GM12874 (cell line): ENCODE measurements at regions not wholly inside any gene's neighbourhood (a gene's known extent, or its start where the extent isn't known, plus 50 kb on each side); places are given as distances from the start of the nearest gene placed in this dataset.

Experiments used
- TF ChIP-seq, protein P1 (sequence below): IDR thresholded peaks from 2 replicates; pipeline ENCODE4 v1.5.1; 2011; ENCODE audit warnings: low read depth, mild to moderate bottlenecking, control low read depth, low read length, moderate library complexity; ENCODE audit not compliant: insufficient read depth

DNA sequence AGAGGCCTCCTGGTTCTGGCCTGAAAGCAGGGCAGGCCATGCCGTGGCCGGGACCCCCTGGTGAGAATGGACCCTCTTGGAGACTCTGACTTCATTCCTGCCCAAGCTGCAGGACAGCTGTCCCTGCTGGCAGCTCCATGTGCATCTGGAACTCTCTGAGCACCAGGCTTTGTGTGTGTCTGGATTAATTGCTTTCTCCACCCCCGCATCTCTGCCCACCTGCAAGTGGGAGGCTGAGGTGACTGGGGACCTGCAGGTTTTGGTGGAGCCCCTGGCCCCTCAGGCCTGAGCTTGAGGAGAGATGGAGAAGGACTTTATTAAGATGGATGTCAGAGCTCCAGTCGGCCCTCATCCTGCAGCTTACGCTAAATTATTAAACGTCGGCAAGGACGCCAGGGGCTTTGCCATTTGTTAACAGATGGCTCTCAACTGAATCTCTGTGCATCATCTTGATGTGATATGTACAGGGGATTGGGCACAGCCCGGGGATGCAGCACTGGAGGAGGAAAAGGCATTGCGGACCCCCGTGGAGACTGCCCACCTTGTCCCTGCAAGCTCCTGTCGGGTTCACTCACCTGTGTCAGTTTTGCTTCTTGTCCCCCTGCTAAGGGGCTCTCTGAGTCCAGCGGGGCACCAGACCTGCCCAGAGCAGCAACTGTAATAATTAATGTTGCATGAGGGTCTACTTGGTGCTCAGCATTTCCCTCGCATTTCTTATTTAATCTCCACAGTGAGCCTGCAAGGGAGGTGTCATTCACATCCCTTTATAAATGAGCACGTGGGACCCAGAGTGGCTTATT lies 154.1 kb upstream of the RPL38 start:
- TF ChIP-seq, protein P1, sequence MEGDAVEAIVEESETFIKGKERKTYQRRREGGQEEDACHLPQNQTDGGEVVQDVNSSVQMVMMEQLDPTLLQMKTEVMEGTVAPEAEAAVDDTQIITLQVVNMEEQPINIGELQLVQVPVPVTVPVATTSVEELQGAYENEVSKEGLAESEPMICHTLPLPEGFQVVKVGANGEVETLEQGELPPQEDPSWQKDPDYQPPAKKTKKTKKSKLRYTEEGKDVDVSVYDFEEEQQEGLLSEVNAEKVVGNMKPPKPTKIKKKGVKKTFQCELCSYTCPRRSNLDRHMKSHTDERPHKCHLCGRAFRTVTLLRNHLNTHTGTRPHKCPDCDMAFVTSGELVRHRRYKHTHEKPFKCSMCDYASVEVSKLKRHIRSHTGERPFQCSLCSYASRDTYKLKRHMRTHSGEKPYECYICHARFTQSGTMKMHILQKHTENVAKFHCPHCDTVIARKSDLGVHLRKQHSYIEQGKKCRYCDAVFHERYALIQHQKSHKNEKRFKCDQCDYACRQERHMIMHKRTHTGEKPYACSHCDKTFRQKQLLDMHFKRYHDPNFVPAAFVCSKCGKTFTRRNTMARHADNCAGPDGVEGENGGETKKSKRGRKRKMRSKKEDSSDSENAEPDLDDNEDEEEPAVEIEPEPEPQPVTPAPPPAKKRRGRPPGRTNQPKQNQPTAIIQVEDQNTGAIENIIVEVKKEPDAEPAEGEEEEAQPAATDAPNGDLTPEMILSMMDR: no peak

DNA sequence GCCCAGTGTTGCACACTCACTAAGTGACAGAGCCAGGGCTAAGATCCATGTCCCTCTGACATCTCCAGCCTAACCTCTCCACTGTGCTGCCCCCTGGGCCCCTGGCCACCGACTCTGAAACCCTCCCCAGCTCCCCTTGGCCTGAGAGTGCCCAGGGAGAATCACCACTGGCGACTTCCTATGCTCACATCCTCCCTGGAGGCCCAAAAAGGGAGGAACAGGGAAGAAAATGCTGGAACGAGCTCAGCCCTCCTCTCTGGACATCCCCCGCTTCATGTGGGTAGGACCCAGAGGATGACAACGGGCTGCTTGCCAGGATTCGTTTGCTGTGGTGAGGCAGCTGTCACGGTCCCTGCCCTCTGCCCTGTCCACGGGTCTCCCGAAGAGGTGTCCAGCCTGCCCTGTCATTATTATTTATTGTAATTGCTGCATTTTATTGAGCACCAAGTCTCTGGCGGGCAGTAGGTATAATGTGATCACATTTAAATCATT lies 153.5 kb upstream of the RPL38 start:
- TF ChIP-seq, protein P1: no peak

DNA sequence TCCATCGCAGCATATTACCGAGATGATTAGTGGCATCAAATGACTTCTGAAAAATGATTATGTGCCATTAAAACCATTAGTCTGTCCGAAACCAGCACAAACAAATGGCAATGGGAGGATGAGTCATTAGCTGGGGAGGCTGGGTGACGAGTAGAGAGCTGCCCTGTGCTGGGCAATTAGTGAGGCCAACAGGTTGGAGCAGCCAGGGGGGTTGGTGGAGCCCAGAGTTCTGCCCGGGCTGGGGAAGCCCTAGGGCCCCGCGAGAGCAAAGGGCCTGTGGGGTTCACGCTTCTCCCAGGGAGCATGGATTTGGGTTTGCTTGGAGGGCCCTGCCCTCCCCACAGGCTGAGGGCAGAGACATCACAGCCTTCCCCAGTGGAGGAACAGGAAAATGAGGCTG lies 152.1 kb upstream of the RPL38 start:
- TF ChIP-seq, protein P1: no peak

DNA sequence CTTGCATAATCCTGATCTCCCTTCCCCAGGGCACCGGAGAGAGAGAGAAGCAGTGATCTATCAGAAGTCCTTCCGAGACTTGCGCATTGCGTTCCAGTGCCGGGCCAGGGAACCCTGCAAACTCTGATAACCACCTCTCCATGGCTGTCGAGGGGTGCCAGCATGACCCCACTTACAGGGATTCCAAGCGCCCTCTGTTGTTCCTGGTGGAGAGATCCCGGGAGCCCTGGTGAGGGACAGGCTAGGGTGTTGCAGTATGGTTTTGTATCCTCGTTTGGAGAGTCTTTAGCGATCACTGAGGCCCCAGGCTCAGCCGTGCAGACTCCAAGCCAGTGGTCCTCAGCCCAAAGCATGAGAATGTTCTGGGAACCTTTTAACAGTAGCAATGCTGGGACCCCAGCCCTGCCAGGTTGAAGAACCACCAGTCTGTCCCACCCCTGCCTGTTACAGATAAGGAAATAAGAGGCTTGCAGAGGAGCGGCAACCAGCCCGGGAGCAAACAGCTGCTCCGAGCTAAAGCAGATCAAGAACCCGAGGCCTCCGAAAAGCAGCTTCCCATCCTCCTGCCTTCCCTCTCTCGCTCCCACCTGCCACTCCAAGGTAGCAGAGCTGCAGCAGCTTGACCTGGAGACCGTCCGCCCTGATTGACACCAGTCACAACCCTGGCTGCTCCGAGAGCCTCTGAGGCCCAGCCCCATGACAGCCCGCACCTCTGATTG lies 150.3 kb upstream of the RPL38 start:
- TF ChIP-seq, protein P1: no peak

DNA sequence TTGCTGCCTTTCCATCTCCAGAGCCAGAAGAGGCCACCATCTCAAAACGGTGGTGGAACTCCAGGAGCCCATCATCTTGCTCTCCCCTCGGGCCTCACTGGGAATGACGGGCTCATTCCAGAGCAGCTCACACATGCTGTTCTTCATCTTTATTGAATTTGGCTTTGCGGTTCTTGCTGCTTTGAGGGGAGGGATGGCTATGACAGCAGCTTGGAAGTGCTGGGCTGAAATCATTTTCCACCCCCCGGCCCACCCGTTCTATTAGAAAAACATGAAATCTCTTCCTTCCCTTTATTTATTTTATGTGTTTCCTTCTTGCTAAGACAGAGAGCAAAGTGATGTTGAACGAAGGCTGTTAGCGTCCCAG lies 149.8 kb upstream of the RPL38 start:
- TF ChIP-seq, protein P1: no peak

DNA sequence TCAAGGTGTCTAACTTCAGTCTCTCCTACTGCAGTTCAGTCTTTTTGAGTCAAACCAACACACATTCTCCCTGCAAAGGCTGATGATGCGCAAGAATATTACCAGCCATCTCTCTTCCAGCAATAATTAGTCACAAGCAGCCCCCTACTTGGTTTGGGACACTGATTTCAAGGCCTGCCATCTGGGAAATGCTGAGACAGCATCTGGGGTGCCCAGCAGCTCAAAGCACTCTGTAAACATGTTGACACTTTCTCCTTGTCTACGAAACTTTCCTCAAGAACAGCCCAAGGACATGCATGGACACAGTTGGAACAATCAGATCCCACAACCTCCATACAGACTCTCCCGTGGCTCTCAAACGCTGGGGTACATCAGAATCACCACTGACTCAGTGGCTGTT lies 149.2 kb upstream of the RPL38 start:
- TF ChIP-seq, protein P1: no peak

DNA sequence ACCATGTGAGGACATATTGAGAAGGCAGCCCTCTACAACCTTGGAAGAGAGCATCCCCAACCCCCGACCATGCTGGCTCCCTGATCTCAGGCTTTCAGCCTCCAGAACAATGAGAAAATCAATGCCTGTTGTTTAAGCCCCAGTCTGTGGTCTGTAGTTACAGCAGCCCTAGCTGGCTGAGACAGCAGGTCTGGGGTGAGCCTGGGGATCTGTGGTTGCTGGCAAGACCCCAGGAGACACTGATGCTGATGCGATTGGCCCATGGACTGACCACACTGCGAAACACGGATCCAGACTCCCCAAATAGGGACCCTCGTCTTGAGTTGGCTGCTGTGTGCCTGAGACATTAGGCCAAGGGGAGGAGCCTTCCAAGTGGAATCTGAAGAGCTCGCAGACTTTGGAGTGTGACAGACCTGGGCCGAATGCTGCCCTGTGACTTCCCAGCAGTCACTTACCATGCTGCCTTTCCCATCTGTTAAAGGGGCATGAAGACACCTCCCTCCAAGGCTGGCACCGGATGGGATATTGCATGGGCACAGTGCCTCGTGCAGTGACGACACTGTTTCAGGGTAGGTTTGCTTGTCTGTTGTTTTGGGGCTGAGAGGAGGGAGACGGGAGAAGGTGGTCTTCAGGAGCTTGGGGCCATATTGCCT lies 147.8 kb upstream of the RPL38 start:
- TF ChIP-seq, protein P1: no peak
